ENCODE measurements at regions not wholly inside any gene's neighbourhood (a gene's known extent, or its start where the extent isn't known, plus 50 kb on each side); places are given as distances from the start of the nearest gene placed in this dataset.
"Not testable (repeated sequence)": the region's sequence is repeated elsewhere in the genome, so short reads cannot be mapped to it uniquely, and the experiment has no call there.

DNA sequence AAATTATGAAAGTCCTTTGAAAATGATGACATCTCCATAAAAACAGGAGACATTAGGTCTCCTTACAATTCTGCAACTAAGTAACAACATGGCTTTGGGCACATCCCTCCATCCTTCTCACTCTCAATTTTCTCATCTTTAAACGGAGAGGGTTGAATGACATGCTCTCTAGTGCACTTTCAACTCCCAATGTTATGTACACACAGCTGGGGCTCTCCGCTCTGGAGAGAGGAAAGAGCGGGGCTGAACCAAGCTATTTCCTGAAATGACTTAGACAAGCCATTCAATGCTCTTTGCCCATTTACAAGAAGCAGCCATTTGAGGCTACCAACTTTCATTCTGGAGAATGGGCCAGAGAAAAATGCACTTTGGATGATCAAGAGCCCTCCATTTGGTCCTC lies 144.2 kb upstream of the BNIP2 start:
- DNase-seq (ENCODE audit: low read depth in 2 of 2): no peak

DNA sequence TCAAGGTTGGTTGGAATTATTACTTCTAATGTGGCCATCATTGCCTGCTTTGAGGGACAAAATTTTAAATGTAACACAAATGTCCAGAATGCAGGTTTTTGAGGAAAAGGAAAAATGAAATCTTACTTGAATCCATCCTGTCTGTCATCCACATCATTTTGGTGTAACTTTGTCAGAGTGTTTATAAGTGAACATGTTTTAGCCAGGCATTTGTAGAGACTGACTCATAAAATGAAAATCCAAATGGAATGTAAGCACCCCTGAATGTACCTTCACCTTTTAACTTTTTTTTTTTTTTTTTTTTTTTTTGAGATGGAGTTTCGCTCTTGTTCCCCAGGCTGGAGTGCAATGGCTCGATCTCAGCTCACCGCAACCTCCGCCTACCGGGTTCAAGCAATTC lies 141.8 kb upstream of the BNIP2 start:
- no peak for DNase-seq (ENCODE audit: low read depth in 2 of 2)

DNA sequence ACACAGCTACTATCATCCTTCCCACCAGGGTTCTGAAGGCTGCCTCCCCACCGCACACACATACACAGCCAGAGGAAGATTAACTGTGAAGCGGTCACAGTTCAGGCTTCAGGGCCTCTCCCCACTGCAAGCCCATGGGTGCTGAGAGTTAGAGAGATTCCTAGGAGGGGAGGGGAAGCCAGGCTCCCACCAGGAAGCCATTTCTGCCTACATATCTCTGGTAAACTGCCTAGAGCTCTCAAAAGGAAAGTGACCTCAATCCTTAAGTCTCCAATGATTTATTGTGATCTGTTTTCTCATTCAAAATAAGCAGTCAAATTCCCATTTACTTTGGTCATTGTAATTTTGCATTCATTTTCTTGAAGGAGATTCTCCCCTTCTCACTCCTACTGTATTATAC lies 141.0 kb upstream of the BNIP2 start:
- DNase-seq (ENCODE audit: low read depth in 2 of 2): no peak

DNA sequence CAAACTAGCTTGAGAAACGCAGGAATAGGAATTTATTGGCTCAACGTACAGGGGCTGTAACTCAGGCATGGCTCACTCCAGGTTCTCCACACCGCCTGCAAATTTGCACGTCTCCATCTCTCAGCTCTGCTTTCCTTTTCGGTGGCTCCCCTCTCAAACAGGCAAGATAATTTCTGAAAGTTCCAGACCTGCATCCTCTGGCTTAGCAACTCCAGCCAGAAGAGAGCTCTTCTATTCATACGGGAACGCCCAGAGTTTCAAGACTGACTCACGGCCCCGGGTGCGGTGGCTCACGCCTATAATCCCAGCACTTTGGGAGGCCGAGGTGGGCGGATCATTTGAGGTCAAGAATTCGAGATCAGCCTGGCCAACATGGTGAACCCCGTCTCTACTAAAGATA lies 139.7 kb upstream of the BNIP2 start:
- DNase-seq (ENCODE audit: low read depth in 2 of 2): no peak

- no peak for DNase-seq (ENCODE audit: low read depth in 2 of 2)
These were observed 139.1 kb upstream of the BNIP2 start for GRCh38 chr15:59828263-59828662.

DNA sequence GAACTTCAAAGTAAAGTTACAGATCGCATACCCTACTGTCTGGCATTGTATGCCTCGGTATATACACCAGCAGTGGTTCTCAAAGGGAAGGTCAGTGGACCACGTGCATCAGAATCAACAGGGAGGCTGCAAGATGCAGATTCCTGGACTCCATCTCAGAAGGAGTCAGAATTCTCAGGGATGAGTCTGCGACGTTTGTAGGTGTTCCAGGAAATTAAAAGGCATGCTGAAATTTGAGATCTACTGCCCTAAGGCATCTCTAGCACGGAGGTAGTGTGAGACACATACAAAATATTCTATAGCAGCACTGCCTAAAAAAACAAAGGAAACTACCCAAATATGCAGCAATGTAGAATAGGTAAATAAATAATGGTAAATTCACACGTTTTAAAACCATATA lies 136.8 kb upstream of the BNIP2 start:
- DNase-seq (ENCODE audit: low read depth in 2 of 2): no peak

DNA sequence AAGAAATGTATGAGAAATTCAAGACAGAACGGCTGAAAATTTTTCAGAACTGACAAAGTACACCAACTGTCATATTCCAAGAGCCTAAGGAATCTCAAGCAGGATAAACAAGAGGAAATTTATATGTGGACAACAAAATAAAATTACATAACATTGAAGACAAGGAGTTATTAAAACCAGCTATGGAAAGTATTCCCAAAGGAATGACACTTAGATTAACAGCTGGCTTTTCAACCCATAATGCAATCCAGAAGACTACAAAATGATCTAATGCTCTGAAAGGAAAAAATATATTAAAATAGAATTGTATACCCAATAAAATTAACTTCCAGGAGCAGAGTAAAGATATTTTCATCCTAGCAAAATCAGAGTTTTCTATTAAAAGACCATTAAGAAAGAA lies 132.2 kb upstream of the BNIP2 start:
- DNase-seq (ENCODE audit: low read depth in 2 of 2): no peak

GRCh38 chr15:59819092-59819491 lies 130.0 kb upstream of the BNIP2 start:
- no peak for DNase-seq (ENCODE audit: low read depth in 2 of 2)

- DNase-seq (ENCODE audit: low read depth in 2 of 2): no peak
These were observed 129.2 kb upstream of the BNIP2 start for GRCh38 chr15:59818336-59818735.

GRCh38 chr15:59817834-59818233 lies 128.7 kb upstream of the BNIP2 start:
- no peak for DNase-seq (ENCODE audit: low read depth in 2 of 2)

DNA sequence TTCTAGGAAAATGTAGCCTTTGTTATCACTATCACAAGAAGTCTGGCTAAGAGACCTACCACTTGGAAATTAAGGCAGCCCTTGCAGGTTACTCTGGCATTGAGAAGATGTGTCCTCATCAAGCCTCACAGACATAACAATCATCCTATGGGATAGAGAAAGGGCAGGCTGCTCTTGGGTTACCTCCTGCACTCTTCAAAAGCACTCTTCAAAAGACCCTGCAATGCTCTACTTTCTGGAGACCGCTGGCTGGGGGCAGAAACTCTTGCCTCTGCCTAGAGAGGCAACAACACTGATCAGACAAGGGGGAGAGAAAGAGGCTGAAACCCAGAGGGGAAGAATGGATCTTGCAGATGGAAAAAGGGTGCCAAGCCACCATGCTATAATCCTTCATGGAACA lies 127.9 kb upstream of the BNIP2 start:
- no peak for DNase-seq (ENCODE audit: low read depth in 2 of 2)

DNA sequence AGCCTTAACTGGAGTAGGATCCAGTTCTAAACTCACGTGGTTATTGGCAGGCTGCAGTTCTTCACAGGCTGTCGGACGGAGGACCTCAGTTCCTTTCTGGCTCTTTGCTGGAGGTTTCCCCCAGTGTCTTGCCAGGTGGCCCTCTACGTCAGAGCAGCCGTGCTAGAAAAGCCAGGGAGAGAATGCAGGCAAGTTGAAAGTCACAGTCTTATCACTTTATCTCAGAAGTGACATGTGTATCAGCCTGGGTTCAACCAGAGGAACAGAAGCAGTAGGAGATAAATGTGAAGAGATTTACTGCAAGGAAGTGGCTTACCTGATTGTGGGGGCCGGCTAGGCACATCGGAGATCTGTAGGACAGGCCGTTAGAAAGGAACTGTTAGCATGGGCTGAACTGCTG lies 125.3 kb upstream of the BNIP2 start:
- DNase-seq (ENCODE audit: low read depth in 2 of 2): no peak

DNA sequence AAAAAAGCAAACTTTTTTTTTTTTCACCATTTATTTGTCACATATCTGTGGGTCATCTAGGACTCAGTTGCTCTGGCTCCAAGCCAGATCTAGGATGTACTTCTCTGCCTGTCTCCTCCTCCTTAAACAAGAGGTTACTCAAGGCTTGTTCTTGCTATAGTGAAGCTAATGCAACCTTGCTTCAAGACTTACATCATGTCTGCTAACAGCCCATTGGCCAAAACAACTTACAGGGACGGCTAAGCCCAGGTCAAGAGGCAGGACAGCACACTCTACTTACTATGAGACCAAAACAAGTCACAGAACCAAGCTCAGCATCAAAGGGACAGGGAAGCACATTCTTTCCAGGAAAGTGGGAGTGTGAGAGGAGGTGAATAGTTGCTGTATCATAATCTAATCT lies 123.8 kb upstream of the BNIP2 start:
- no peak for DNase-seq (ENCODE audit: low read depth in 2 of 2)

DNA sequence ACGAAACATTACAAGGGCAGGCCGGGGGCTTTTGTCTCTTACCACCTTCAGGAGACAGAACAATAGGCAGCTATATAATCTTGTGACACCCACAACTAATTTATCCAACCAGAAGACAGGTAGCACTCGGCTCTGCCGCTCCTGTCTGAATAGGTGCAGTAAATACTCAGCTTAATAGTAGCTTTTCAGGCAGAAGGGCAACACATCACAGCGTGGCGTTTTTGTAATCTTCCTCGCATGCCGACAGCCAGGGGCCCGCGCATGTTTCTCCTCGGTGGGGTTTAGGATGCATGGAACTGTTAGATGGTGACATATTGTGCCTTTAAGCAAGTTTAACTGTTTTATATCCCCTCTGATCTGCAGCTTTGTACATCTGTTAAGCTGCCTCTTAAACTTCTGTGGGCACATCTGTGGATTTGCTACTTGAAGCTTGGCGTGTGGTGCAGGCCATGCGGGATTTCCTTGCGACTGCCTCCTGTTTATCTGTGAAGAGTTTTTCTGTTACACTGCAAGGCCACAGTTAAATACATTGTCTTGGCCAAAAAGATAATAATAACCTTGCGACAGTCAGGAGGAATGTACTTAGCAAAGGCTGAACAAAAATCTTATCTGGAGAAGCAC lies 123.2 kb upstream of the BNIP2 start:
- no peak for DNase-seq (ENCODE audit: low read depth in 2 of 2)

DNA sequence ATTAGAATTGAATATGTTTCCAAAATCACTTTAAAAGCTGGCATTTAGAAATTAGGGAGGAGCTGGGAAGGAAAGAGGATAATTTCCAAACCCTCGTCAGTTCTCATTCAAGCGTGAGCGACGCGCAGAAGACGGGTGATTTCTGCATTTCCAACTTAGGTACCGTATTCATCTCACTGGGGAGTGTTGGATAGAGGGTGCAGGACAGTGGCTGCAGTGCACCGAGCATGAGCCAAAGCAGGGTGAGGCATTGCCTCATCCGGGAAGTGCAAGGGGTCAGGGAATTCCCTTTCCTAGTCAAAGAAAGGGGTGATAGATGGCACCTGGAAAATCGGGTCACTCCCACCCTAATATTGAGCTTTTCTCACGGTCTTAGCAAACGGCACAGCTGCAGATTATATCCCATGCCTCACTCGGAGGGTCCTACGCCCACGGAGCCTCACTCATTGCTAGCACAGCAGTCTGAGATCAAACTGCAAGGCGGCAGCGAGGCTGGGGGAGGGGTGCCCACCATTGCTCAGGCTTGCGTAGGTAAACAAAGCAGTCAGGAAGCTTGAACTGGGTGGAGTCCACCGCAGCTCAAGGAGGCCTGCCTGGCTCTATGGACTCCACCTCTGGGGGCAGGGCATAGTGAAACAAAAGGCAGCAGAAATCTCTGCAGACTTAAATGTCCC lies 114.3 kb upstream of the BNIP2 start:
- peak; percentile 29 to 57 for DNase-seq (ENCODE audit: low read depth in 2 of 2)

DNA sequence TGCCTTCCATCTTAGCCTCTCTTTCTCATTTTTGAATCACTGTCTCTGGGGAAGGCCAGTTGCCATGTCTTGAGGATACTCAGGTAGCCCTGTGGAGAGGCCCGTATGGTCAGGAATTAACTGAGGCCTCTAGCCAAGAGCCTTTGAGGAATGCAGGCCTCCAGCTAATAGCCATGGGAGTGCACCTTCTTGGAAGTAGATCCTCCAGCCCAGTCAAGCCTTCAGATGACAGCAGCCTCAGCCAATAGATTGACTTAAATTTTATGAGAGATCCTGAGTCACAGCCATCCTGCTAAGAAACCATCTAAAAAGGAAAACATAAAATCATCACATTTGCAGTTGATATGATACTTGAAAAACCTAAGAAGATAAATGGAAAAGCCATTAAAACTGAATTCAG lies 112.5 kb upstream of the BNIP2 start:
- DNase-seq (ENCODE audit: low read depth in 2 of 2): no peak

DNA sequence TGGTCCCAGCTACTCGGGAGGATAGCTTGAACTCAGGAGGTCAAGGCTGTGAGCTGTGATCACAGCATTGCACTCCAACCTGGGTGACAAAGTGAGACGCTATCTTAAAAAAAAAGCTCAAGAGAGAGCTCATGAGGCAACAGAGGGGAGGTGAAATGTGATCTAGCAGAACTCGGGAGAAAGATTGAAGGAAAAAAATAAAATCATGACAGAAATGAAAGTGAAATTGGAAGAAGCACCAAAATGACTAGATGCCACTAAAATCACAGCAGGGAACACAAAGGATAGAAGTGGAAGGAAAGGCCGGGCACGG lies 109.4 kb upstream of the BNIP2 start:
- DNase-seq (ENCODE audit: low read depth in 2 of 2): no peak

GRCh38 chr15:59797756-59798604 lies 108.9 kb upstream of the BNIP2 start:
- no peak for DNase-seq (ENCODE audit: low read depth in 2 of 2)

DNA sequence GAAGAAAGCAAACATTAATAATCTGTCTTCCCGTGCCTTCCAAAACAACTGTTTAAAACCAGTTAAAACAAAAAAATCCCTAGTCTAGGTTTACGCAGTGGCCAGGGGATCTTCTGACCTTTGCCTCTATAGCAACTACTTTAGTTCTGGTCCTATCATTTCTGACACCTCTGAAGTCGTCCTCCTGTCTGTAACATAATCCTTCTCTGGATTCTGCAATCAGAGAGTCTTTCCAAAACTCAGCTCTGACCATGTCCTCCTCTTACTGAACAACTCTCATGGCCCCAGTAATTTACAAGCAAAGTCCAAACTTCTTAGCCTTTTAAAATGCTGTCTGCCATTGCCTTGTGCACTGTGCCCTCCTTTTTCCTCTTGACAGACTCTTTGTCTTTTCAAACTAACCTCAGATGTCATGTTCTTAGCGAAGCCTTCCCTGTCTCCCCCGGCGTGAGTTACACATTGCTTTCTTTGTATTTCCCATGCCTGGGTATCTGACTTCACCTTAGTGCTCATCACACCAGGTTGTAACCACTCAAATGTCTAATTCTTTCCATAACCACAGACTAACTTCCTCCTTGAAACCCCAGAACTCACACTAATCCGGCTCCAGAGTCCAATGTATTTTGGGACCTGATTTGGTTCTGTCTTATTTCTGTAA lies 105.2 kb upstream of the BNIP2 start:
- DNase-seq (ENCODE audit: low read depth in 2 of 2): no peak

DNA sequence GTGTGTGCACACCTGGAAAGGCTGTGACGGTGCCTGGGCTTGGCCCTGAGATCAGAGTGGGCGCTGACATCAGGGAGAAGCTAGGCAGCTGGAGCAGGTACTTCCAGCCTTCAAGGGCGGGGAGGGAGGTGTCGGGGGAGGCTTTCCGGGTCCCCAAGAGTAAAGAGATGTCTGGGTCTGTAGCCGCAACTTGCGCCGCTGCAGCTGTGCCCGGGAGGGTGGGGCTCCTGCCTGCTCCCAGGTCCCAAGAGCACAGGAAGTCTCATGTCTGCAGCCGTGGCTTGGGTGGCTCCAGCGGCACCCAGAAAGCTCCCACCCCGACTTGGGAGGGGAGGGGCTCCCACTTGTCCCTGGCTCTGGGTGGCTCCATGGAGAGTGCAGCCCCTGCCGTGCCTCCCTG lies 103.2 kb upstream of the BNIP2 start:
- DNase-seq (ENCODE audit: low read depth in 2 of 2): no peak

DNA sequence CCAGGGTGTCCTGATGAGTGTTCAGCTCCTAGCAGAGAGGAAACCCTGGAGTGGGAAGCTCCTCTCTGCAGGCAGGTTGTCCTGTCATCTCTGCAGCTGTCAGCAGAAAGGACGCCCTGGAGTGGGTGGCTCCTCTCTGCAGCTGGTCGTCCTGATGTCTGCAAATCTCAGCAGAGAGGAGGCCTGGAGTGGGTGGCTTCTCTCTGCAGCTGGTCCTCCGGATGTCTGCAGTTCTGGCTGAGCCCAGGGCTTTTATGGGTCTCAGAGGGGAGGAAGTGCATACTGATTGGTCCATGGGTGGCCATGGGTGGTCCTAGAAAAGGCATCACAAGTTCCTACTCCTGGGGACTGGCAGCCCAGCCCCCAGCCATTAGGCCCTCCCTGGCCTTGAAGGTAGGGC lies 102.6 kb upstream of the BNIP2 start:
- DNase-seq (ENCODE audit: low read depth in 2 of 2): no peak

- DNase-seq (ENCODE audit: low read depth in 2 of 2): no peak
These were observed 102.0 kb upstream of the BNIP2 start for GRCh38 chr15:59791079-59791478.

DNA sequence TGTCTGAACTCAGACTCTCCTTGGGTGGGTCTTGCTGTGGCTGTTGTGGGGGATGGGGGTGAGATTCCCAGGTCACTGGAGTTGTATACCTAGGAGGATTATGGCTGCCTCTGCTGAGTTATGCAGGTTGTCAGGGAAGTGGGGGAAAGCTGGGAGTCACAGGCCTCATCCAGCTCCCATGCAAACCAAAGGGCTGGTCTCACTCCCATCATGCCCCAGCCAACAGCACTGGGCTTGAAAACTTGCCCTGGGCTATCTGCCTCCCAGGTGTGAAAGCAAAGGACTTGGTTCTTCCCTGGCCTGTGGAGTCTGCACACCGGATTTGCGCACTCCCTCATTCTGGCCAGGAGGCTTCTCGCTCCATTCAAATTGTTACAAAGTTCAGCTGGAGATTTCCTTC lies 97.3 kb upstream of the BNIP2 start:
- not testable (repeated sequence) for DNase-seq (ENCODE audit: low read depth in 2 of 2)
